Kidney capillary endothelial cell (primary cell): ENCODE measurements at regions not wholly inside any gene's neighbourhood (a gene's known extent, or its start where the extent isn't known, plus 50 kb on each side); places are given as distances from the start of the nearest gene placed in this dataset.

Experiments used
- DNase-seq: peaks from one replicate; pipeline ENCODE4 v3.0.0-alpha.2; 2018; ENCODE audit warnings: low spot score

GRCh38 chr18:55780586-55781071 is 192.6 kb upstream of the TCF4 start:
- DNase-seq: peak; percentile 21

GRCh38 chr18:55779691-55780585 is 191.9 kb upstream of the TCF4 start:
- peak; percentile 48 for DNase-seq

- DNase-seq: no peak
Measured at GRCh38 chr18:55778788-55779690, 191.0 kb upstream of the TCF4 start.

DNA sequence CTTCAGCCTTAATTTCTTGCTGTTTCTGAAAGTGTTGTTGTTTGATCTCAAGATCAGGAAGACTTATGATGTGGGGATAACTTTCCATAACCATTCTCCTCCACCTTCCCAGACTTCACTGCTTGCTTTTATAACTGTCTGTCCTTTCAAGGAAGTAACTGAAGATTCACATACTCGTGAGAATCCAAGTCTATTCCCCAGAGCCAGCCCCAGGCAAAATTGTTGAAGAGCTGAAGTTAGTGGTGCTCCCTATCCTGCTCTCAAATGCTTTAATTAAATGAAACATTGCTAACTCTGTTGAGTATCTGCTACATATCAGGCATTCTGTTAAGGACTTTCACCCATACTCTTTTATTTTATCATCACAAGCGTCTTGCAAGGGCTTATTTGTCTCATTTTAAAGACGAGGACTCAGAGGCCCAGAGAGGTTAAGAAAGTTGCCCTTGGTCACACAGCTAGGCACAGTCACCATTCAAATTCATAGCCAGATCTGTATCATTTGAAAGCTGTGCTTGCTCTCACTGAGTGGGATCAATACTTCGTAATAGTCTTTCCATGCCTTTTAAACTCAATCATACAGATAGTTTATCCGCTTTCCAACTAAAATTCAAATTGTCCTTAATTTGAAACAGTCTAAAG is 189.8 kb upstream of the TCF4 start:
- no peak for DNase-seq

- DNase-seq: no peak
Measured at GRCh38 chr18:55775972-55776371, 188.0 kb upstream of the TCF4 start.

GRCh38 chr18:55774505-55774904 is 186.5 kb upstream of the TCF4 start:
- DNase-seq: no peak

DNA sequence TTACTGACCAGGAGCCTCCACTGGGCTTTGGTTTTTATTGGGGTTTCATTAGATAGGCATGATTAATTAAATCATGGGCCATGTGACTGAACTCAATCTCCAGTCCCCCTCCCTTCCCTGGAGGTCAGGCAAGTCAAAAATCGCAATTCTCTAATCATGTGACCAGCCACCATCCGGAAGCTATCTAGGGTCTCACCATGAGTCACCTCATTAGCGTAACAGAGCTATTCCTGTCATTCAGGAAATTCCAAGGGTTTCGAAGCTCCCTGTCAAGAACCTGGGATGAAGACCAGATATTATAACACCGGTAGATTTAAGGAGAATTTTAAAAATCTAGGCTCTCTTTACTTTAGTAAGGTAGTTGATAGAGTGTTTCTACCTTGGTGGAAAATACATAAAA is 180.3 kb upstream of the TCF4 start:
- peak; percentile 85 for DNase-seq

DNA sequence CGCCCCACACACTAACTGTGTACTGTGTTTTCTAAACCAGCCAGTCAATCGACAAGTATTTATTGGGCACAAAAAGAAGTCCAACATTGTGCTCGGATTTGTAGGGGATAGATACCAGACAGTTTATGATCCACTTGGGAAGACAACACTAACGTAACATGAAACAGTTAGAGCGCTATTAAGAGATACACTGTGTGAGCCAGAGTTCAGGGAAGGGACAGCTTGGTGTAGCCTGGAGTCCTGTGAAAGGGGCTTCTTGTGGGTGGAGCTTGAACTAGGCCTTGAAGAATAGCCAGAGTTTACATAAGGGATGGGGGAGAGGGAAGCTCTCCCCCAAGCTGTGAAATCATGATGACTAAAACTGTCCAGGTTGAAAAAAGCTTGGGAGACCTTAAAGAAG is 176.4 kb upstream of the TCF4 start:
- DNase-seq: no peak

DNA sequence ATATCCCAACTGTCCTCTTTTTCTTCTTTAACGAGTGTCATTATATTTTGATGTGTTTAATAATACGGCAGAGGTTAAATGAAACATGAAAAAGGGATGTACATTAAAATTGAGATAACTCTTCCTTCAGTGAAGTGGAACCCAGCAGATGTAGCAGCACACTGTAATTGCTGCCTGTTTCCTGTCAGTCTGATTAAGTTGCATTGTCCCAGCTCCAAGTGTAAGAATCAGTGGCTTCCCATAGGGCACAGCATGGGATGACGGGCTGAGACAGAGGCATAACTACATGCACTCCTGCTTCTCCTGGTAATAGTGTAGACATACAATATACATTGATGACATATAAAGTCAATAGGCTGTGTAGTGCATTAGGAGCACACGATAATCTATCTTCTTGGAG is 175.8 kb upstream of the TCF4 start:
- peak; percentile 25 for DNase-seq

- no peak for DNase-seq
Measured at GRCh38 chr18:55763298-55763697, 175.3 kb upstream of the TCF4 start.

- no peak for DNase-seq
Measured at GRCh38 chr18:55762424-55762823, 174.4 kb upstream of the TCF4 start.

DNA sequence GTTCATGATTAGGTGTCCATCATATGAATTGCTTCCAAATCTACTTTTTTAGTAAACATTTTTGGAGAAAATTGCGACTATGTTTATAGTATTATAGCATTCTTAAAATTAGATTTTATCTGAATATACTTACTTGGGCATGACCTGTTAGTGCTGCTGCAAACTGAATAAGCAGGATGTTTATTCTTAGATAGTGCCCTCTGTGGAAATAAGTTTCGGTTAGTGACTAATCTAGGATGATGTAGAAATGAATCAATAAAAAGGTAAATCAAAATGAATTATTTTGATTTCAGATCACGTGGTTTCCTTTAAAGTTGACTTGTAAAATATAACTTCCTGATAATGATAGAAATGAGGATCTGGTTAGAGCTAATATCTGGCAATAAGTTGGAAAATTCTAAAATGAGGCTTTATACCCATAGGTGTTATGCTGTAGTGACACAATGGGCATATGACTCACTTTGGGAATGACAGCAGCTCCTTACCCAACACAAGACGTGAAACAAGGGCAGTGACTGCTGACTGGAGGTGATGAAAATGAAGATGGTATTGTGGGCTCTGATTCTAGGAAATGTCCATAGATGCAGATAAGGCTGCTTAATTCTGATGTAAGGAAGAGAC is 165.8 kb upstream of the TCF4 start:
- DNase-seq: peak; percentile 29

DNA sequence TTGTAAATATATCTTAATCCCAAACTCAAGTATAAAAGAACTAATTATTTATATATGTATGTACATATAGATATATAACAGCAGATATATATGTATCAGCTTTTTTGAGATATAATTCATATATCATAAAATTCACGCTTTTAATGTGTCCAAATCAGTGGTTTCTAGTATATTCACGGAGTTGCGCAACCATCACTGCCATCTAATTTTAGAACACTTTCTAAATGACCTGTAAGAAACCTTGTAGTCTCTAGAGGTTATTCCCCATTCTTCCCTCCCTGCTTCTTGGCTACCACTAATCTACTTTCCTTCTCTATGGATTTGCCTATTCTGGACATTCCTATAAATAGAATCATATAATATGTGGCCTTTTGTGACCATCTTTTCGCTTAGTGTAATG is 163.5 kb upstream of the TCF4 start:
- no peak for DNase-seq

DNA sequence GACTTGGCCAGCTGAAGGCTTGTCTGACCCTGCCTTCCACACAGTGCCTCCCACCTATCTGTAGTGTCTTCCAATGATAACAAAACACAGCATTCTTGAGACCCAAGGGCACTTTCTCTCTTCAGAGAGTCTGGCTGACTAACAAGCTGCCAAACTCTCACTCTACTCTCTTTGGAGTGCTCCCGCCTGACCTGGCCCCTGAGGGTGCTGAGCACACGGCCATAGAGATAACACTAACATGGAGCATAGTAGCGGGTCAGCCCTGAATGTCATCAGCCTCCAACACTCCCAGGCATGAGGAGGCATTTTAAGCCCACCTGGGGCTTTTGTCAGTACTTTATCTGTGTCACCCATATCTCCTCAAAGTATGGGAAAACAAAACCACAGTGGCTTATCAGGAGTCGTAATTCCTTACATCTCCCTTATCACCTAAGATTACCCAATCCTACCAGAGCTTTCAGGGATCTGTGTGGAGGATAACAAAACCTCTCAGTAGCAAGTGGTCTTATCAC is 160.3 kb upstream of the TCF4 start:
- no peak for DNase-seq

DNA sequence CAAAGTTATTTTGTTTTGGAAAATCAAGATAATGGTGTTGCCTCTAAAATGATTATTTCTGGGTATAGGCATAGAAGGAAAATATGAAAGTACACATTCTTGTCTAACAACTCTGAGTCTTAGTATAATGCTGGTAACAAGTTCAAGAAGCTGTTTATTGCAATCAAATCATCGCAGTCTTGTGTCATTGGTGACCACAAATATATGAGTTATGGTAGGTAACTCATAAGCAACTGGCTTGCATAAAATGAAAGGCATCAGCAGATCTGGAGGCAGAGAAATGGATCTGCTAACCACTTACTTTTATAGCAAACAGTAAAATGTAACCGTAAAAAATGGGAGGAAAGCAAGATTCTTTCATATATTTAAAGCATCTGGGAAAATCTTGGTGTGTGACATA is 156.2 kb upstream of the TCF4 start:
- DNase-seq: no peak

- DNase-seq: no peak
Measured at GRCh38 chr18:55743736-55744135, 155.7 kb upstream of the TCF4 start.

- no peak for DNase-seq
Measured at GRCh38 chr18:55743133-55743532, 155.1 kb upstream of the TCF4 start.

- DNase-seq: no peak
Measured at GRCh38 chr18:55739488-55739887, 151.5 kb upstream of the TCF4 start.

DNA sequence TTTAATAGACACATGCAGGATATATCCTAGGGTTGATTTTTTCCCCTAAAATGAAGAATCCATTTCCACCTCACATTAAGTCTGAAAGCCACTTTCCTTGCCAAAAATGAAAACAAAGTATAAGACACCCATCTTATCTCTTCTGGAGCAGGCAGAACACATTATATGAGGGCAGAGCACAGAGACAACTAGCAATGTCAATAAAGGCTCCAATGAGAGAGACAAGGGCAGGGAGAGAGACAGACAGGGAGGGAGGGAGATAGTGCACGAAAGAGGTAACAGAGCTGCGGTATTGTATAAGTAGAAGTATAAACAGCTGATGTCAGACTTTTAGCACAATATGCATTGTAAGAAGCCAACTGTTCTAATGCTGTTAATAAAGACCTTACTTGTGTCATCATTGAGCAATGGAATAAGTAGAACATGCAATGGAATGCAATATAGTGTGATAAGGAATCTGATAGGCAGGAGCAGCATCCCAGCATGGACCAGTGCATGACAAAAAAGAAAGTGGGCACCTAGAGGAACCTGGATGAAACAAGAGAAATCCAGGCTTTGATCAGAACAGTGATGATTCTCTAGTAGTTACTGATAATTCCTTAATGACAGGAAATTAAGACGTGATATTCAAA is 150.6 kb upstream of the TCF4 start:
- no peak for DNase-seq

DNA sequence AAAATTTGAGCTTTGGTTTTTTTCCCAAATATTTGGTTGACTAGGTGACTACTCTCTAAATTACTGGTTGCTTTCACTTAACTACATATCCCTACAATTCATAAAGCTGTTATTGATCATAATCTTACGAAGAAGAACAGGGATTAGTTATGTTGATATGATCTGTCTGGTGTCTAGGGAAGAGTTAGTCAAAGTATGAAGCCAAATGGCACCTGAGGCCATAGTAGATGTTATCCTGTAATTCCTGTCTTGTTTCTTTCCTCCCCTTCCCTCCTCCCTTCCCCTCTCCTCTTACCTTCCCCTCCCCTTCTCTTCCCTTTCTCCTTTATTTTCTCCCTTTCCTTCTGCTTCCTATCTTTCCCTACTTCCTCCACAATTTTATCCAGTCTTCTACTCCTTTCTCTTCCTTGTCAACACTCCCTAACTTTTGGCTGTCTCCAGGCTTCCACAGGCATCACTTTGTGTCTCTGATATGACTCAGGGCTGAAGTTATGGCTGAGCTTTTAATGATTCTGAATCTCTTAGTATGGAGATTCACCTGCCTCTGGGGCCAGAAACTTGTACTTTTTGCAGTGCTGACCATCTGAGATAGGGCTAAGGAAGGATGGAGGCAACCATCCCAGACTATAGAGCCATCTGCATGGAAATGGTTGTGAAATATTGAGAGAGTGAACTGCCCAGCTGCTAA is 149.9 kb upstream of the TCF4 start:
- DNase-seq: no peak

GRCh38 chr18:55737266-55737665 is 149.3 kb upstream of the TCF4 start:
- no peak for DNase-seq
